Hematopoietic multipotent progenitor cell treated with erythropoietin and hydrocortisone succinate and interleukin-3 and kit ligand, for 4 days (in vitro differentiated cells): ENCODE measurements at regions not wholly inside any gene's neighbourhood (a gene's known extent, or its start where the extent isn't known, plus 50 kb on each side); places are given as distances from the start of the nearest gene placed in this dataset.
"Not testable (repeated sequence)": the region's sequence is repeated elsewhere in the genome, so short reads cannot be mapped to it uniquely, and the experiment has no call there.

Experiments used
- DNase-seq: peaks from one replicate; pipeline ENCODE4 v3.0.0-alpha.2; 2015

DNA sequence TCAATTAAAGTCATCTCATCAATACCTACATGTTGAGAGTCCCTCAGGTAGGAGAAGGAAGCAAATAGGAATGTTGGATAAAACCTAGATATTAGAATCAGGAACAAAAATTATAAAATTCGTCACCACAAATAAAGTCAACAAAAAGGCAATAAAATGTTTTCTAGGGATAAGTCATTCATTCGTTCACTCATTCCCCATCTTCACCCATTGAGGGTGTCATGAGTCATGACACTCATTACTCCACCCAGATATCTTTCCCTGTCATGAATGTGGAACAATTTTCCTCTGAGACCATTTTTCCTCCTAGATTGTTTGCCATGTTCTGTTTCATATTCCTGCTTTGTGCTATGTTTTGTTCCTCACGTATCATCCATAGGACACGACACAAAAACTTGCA is 50.9 kb upstream of the OLIG3 start:
- no peak for DNase-seq

DNA sequence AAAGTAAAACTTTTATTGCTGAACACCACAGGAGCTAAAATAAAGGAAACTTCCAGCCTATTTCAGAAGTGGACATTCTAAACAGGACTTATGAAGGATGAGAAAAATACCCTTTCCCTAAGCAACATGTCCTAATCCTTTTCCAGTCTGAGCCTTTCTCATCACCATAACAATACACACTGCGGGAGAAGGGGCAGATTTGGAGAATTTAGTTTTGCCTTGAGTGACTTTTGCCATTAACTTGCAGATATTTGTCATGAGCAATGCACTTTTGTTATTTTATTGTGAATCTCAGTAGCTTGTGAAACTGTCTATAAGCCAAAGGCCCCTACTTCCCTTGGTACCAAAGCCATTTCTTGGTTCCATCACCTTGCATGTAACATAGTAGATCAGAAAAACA is 53.0 kb upstream of the OLIG3 start:
- DNase-seq = no peak

GRCh38 chr6:137547601-137548000 is 53.4 kb upstream of the OLIG3 start:
- no peak for DNase-seq

DNA sequence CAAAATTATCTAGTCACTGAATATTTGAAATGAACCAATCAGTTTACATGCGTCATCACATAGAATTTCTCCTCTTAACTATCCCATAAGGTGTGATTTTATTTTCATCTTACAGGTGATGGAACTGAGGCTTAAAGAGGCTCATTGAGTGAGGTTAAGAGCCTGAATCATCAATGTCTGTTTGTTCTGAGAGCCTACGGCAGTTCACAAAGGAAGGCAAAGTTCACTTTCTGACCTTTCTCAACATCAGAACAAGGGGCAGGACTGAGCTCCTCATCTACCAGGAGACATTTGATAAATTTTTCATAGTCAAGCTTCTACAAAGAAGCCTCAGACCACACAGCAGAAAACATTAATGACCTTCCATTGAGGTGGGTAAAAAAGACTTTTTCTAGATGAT is 54.9 kb upstream of the OLIG3 start:
- DNase-seq = no peak

DNA sequence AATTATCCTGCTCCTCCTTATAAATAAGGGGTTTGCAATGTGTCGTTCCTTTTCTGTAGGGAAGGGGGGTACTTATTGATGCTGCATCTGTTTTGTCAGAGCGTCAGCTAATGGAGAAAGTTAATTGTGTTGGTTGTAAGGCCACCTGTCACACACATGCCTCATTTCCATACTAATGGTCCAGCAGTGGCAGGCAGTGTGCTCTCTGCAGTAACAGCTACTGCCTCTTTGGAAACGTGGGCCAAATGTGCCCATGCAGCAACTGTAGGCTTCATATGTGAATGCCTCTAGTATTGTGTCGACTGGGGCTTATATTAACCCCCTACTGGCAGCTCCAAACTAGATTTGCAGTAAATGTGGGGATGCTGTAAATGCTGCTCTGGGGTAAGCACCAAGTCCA is 56.3 kb upstream of the OLIG3 start:
- DNase-seq = no peak

GRCh38 chr6:137552146-137552545 is 58.0 kb upstream of the OLIG3 start:
- DNase-seq = peak; percentile 45

- no peak for DNase-seq
Observed at GRCh38 chr6:137552809-137553208, 58.6 kb upstream of the OLIG3 start.

GRCh38 chr6:137559521-137560183 is 65.5 kb upstream of the OLIG3 start:
- peak; percentile 19 for DNase-seq

GRCh38 chr6:137560184-137560563 is 66.0 kb upstream of the OLIG3 start:
- DNase-seq = no peak

DNA sequence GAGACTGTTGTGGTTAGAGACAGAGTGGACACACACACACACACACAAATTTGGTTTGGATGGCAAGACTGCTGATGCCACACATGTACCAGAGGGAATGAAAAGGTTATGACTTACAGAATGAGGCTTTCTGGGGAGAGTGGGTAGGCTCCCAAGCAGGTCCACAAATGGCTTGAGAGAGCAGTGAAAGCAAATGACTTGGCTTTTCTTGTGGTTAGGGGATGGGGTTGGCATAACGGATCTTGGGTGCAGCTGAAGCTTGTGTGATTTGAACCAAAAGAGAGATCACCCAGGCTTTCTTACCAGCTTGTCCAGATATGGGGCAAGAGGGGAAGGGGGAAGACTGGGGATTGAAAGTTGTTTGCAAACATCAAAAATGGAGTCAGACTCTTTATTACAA is 73.9 kb upstream of the OLIG3 start:
- DNase-seq = no peak

- DNase-seq = no peak
Observed at GRCh38 chr6:137570393-137570792, 76.2 kb upstream of the OLIG3 start.

GRCh38 chr6:137571854-137572253 is 77.7 kb upstream of the OLIG3 start:
- DNase-seq = peak; percentile 59

GRCh38 chr6:137573739-137574138 is 79.5 kb upstream of the OLIG3 start:
- no peak for DNase-seq

GRCh38 chr6:137579612-137580011 is 85.4 kb upstream of the OLIG3 start:
- no peak for DNase-seq

DNA sequence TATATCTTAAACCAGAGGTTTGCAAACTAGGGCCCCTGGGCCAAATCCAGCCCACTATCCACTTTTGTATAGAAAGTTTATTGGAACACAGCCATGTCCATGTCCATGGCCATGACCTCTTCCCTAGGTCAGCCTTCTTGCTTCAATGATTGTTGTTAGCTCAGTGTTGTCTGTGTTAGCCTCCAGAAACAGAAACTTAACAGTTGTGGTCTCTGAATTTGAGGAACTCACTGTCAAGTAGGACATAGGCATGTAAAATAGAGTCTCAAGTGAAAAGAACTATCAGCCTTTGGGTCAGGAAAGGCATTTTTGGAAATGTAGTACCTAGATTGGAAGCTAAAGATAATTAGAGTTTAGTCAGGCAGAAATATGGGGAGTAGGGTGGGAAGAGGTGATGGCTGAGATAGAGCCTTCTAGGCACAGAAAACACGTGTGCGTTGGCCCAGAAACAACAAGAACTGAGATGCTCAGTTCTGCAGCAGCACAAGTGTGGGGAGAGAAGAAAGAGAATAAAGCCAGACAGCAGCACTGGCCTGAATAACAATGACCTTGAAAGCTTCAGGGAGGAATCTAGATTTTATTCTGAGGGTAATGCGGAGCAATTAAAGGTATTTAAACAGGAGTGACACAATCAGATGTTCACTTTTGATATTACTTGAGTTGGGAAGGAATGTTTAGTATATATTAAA is 87.0 kb upstream of the OLIG3 start:
- DNase-seq = peak; percentile 8

DNA sequence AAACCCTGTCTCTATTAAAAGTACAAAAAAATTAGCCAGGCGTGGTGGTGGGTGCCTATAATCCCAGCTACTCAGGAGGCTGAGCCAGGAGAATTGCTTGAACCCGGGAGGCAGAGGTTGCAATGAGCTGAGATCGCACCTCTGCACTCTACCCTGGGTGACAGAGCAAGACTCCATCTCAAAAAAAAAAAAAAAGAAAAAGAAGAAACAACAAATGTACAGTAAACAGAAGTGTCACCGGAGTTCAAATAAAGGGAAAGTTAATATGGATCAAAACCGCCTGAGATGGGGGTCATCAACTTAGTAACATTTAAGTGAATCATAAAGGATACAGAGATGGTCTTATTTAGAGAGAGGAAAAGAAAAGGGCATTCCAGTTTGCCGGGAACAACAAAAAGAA is 89.3 kb upstream of the OLIG3 start:
- not testable (repeated sequence) for DNase-seq

DNA sequence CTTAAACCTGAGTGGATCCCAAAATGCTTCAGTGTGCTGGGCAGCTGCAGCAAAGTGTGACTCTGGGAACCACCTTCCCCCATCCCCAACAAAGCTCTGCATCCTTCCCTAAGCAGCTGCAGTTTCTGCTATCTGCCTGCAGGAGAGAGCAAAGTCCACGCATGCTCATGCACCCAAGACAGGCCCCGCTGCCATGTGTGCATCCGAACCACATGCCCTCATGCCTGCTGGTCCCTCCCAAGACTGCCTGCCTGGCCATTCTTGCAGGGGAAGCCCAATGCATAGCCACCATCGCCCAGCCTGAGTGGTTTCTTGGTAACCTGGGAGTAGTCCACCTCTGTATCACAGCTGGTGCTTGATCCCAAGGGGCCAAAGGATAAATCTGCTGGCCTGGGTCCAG is 94.3 kb upstream of the OLIG3 start:
- no peak for DNase-seq

DNA sequence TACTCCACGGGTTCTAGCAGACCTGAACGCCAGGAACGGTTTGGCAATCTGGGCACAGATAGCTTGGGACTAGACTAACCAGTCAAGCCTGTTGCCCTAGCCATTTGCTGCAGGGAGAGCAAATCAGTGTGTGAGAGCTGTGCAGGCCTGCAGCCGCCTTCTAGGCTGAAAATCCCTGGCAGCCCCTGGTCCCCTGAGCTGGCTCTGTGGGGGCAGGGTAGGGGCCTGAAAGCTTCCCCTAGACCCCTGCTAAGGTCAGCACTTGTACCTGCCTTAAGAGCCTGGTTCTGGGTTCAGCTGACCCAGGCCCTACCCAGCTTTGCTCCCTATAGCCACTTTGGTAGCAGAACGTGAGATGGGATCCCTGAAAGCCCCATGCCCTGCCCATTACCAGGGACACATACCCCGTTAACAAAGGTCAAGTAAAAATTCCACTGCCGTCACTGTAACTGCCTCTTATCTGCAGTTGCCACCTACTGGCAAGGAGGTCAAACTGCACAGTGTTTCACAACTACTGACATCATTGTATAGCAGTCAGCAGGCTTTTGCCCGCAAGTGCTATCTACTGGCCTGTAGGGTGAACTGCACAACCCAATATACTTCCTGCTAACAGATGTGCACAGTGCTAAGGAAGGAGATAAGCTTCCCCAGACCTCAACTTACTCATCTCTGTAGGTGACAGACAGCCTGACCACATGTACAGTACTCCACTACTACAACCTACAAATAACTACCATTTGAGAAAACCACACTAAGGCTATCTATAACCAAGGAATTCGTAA is 95.1 kb upstream of the OLIG3 start:
- DNase-seq = peak; percentile 87

GRCh38 chr6:137590684-137591083 is 96.5 kb upstream of the OLIG3 start:
- no peak for DNase-seq

DNA sequence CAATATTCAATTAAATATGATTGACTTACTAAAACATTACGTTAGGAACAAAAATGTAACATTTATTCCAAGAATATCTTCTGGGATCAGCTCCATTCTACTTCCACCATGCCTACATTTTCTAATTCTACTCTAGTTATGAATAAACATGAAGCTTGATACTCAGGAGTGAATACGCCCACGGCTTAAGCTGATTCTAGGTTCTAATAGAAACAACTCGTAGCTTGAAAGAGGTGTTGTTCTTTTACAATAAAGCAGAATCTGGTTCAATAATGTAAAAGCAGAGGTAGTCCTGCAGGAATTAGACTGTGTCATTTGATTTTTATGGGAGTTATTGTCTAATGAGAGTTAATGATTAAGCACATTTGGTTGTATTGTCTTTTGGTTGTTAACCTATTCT is 107.3 kb upstream of the OLIG3 start:
- DNase-seq = no peak

DNA sequence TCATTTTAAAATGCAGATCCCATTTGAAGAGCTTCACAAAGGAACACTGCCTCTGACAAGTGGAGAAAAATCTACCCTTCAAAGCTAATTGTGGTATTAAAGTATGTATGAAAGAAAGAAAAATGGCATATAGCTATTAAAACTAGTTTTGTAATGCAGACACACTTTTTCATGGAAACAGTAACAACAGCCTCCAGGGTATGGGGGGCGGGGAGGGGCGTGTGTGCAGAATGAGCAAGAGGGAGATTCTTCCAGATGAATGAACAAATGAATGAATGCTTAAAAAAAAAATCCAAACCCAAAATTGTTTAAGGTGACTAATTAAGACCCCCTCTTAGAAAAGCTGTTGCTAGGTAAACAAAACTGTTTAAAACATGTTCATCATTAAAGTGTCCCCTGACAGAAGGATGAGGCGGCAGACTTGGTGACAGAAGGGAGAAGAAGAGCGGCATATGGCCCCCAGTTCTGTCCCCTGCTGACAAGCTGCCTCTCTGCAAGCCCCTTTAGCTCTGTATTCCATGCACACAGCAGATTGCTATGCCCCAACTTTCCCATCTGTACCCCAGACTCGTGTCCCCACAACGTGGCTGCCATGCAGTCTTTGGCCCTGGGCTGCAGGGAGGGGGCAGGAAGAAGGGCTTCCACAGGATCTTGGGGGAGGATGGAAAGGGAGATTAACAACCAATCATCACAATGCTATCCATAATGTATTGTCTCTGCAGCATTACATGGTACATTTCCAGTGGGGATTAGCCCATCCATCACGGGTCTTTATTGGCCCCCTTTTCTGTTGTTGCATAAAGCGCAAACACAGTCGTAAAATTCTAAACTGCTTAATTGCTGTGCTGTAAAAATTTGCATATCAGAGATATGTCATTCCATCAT is 108.4 kb upstream of the OLIG3 start:
- no peak for DNase-seq

DNA sequence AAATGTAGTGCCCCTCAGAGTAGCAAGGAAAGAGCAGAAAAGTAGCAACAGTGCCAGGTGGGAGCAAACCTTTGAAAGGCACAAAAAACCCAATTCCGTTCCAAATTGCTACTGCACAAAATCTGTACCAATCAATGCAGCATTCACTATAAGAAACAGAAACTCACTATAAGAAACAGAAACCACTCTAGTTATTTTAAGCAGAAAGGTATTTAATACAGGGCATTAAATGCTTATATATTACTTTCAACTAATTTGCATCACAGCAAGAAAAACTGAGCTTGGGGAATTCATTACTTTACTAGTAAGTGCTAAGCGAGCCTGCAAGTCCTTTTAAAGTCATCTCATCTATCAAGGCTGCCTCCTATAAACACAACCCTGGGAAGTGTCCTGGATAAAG is 116.5 kb upstream of the OLIG3 start:
- no peak for DNase-seq

DNA sequence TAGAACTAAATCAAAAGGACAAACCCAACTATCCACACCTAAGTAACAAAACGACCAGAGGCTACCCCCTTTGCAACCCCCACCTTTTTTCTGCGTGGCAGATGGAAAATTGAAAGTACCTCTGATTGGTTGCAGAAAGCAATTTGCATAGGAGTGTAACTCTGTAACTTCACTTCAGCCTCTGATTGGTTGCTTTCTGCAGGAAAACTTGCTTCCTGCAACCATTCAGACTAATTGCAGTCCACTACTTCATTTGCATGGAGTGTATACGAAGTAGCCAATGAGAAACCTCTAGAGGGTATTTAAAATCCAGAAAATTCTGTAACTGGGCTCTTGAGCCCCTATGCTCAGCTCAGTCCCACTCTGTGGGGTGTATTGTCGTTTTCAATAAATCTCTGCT is 129.1 kb upstream of the OLIG3 start:
- DNase-seq = no peak
